NCI-H446 treated with DMSO at 0.1 percent for 48 hours (cell line): ENCODE measurements at regions not wholly inside any gene's neighbourhood (a gene's known extent, or its start where the extent isn't known, plus 50 kb on each side); places are given as distances from the start of the nearest gene placed in this dataset.
"Not testable (repeated sequence)": the region's sequence is repeated elsewhere in the genome, so short reads cannot be mapped to it uniquely, and the experiment has no call there.

Experiments
- DNase-seq: peaks from one replicate; lab custom pipeline; 2025; lab: John Stamatoyannopoulos, UW

DNA sequence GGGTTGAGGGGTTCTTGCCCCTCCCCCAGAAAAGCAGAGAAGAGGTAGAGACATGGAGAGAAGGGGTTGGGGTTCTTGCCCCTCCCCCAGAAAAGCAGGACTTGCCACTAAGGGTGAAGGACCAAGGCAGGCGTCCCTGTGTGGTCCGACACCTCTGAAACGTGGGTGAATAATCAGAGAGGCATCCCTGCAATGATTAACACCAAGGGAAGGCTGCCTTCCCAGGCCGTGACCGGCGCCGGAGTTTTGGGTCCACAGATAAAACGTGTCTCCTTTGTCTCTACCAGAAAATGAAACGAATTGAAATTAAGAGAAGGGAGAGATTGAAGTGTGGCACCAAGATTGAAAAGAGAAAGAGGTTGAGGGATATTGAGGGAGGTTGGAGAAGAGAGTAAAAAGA is 778.2 kb downstream of the UQCRFS1 start:
- DNase-seq = not testable (repeated sequence)

DNA sequence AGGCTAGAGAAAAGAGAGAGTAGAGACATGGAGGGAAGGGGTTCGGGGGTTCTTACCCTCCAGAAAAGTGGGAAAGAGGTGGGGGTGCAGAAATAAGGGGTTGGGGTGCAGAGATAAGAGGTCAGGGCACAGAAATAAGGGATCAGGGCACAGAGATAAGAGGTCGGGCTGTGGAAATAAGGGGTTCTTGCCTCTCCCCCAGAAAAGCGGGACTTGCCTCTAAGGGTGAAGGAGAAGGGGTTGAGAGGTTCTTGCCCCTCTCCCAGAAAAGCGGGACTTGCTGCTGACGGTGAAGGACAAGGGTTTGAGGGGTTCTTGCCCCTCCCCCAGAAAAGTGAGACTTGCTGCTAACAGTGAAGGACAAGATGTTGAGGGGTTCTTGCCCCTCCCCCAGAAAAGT is 778.6 kb downstream of the UQCRFS1 start:
- not testable (repeated sequence) for DNase-seq

DNA sequence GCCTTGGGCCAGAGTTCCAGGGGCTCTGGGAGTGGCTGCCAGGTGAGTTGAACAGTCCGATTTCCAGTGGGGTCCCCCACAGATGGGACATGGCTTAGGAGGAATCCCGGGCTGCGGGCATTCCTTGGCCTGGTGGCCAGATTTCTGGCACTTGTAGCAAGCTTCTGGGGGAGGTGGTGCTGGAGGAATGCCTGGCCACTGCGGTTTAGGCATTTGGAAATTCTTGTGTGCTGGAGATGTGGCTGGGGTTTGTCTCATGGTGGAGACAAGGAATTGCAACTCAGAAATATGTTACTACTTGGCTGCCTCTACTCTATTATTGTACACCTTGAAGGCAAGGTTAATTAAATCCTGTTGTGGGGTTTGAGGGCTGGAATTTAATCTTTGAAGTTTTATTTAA is 779.8 kb downstream of the UQCRFS1 start:
- not testable (repeated sequence) for DNase-seq

DNA sequence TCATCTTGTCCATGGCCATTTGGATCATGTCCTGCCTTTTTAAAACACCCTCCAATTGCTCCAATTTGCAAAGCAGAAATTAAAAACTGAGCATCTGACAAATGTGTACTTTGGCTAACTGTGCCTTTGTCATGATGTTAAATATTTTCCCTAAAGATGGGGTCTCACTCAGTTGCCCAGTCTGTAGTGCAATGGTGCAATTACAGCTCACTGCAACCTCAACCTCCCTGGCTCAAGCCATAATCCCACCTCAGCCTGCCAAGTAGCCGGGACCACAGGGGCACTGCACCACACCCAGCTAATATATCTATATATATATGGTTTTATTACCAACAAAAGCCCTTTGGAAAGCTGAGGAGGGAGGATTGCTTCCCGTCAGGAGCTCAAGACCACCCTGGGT is 782.7 kb downstream of the UQCRFS1 start:
- no peak for DNase-seq

DNA sequence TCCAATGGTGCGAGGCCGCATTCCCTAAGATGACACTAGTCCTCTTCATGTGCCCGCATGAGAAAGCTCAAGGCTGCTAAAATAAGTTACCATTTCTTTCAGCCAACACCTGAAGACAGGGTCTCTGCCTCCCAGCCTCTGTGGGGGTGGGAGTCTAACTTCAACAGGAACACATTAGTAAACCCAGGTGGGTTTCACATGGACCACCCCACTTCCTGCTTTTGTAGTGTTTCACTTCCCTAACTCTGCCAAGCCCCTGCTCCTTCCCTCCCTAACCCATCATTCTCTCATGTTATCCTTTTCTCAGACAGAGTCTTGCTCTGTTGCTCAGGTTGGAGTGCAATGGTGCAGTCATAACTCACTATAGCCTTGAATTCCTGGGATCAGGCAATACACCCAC is 783.6 kb downstream of the UQCRFS1 start:
- no peak for DNase-seq

DNA sequence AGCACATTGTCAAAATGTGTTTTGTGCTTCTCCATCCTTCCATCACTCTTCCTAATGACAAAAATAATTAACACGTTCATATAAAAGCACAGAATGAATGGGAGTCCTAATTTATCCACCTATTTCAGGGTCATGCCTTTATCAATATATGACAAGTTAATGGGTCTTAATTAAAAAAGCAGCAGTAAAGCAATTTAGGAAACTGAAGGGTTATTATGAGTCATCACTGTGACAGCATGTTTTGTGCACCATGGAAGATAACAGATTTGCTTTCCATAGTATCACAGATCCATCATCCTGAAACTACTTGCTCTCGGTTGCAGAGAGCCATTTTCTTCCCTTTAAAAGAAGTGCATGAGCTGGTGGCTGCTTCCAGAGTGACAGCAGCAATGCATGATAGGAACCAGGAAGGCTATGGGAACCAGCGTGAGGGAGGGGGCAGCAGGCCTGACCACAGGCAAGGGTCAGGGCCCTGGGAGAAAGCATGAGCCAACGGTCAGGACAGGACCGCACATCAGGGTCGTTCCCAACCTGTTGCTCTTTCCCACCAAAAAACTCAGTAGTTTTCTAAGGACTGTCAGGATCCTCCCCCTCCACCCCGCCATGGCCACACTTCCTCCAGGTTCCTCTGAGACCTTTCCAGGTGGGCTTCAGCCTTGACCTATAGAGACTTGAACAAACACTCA is 784.1 kb downstream of the UQCRFS1 start:
- DNase-seq = no peak

DNA sequence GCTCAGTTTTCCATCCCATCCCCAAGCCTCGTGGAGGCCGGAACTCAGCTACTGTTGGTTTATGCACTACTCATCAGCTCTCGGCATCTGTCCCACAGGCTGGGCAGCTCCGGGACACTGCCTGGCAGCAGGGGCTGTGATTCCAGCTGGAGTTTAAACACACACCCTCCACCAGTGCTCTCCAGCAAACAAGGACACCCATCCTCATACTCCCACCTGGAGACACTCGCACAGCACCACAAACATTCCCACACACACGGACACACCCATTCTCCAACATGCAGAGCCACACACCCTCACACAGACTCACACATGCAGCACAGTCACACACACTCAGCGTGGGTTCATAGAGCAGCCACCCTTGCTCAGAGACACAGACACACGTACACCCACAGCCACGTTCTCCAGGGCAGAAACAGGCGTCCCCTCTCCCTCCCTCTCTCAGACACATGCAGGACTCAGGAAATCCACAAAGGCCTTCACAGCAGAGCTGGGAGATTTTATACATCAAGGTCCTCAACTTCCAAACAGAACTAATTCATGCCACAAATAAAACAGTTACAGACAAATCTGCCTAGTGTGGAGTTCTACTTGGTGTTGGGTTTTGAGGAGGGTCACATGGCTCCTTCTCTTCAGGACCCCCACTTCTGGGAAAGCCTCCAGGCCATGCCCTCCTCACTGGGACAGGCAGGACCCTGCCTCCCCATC is 785.4 kb downstream of the UQCRFS1 start:
- no peak for DNase-seq

DNA sequence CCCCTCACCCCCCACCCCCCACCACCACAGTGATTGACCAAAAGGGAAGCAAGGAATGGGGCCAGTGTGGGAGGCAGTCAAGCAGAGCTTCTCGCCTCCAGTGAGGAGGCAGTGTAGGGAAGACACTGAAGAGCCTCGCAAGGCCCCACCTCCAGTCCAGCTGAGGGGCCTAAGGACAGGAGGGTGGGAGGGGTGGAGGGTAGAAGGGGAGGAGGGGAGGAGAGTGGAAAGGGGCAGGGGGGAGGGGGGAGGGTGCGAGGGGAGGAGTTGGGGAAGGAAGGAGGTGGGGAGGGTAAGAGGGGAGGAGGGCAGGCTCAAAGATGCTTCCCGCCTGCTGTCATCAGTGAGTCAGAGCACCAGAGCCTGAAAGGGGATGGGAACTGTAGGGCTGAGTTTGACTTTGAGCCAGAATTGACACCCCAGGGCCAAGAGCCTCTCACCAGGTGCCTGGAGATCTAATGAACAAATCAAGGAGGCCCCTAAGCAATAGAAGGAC is 786.2 kb downstream of the UQCRFS1 start:
- DNase-seq = no peak

DNA sequence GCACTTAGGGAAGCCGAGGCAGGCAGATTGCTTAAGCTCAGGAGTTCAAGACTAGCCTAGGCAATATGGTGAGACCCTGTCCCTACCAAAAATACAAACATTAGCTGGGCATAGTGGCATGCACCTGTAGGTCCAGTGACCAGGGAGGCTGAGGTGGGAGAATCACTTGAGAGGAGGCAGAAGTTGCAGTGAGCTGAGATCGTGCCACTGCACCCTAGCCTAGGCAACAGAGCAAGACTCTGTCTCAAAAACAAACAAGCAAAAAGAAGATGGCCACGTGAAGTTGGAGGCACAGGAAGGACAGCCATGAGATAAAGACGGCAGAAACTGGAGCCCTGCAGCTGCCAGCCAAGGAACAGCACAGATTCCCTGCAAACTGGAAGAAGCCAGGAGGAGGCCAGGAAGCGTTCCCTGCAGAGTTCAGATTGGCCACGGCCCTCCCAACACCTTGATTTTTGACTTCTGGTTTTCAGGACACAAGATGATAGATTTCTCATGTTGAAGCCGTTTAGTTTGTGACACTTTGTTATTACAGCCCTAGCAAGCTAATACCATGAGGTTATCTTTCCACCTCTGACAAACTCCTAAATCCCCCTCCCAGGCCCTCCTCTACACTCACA is 786.7 kb downstream of the UQCRFS1 start:
- no peak for DNase-seq

DNA sequence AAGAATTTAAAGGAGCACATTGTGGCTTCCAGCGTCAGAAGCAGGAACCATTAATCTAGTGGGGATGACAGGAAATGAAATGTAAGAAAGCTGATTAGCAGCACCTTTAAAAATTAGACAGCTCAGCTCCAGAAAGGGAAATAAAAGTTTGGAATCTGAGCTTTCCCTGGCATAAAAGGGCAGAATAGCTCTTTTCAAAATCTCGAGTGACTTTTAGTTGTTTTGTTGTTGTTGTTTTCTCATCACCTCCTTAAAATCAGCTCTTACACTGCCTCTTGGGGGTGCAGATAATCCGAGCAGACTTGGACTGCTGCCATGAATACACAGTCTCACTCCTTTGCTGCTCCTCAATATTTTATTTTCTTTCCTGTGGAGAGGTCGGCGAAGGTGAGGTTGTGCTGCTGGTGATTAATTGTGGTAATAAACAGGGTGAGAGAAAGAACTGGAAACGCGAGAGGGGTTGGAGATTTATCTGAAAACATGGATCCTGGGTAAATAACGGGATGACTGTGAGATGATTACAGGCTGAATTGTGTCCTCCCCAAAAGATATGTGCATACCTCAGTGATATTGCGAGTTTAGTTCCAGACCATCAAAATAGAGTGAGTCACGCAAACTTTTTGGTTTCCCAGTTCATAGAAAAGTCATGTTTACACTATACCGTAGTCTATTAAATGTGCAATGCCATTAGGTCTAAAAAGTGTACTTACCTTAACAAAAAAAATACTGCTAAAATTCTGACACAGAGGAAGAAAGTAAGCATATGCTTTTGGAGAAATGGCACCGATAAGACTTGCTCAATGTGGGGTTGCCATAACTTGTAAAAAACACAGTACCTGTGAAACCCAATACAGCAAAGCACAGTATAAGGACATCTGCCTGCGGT is 787.7 kb downstream of the UQCRFS1 start:
- no peak for DNase-seq

DNA sequence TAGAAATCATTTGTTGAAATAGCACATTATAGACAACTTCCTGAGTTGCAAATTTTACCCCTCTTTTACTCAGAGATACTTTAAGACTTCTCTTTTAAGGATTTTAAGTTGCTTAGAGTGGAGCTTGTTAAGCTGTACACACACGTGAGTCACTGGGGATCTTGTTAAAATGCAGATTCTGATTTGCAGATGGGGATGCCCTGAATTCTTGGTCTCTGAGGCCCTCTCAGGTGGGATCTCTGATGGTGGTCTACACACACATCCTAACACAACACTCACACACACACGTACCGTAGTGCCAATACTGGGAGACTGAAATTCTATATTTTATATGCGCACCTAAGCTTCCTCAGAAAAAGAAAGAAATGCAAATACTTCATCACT is 788.3 kb downstream of the UQCRFS1 start:
- no peak for DNase-seq

DNA sequence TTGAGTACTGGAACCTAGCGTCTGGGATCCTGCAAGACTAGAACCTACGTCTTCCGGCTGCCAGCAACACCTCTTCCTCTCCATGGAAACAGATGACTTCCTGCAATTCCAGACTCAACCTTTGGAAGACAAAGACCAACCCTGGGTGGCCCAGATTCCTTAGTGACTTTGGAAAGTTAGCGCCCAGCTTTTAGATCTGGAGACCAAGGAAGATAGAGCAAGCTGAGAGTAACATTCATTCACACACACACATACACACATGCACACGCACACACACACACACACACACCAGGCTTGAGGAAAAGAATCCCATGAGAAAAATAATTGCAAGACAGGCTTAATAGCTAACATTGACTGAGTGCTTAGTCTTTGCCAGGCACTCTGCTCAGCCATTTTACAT is 788.9 kb downstream of the UQCRFS1 start:
- no peak for DNase-seq

DNA sequence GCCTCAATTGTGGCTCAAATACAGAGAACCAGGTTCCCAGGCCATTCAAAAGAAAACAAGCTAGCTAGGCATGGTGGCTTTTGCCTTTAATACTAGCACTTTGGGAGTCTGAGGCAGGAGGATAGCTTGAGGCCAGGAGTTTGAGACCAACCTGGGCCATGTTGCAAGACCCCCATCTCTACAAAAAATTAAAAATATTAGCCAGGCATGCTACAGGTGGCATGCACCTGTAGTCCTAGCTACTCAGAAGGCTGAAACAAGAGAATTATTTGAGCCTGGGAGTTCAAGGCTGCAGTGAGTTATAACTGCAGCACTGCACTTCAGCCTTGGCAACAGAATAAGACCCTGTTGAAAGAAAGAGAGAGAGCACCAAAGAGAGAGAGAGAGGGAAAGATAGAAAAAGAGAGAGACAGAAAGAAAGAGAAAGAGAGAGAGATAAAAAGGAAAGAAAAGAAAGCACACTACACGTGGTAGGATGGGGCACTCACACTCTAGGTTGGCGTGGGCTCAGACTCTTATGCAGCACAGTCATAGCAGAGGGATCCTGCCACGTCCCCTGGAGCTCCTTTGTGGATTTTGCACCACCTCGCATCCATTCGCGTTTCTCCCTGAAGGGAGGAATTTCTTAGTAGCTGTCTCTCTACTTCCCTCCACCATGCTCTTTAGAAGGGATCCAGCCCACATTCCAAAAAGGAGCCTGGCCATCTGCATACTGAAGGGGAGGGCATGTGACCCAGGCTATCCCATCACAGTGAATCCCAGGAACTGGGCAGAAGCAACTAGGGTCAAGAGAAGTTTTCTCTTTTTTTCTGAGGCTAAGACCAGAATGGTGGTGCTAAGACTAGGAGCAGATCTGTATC is 789.9 kb downstream of the UQCRFS1 start:
- no peak for DNase-seq

DNA sequence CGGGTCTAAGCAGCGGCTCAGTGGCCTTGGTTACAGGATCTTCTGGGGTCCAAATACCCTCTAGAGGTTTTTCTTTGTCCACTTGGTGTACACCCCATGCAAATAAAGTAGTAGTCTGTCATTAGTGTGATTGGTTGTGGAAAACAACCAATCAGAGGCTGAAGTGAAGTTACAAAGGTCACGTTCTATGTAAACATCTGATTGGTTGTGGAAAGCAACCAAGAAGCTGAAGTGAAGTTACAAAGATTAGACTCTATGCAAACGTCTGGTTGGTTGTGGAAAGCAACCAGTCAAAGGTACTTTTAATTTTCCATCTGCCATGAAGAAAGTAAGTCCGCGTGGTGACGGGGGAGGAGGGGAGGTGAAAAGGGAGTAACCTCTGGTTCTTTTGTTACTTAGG is 790.9 kb downstream of the UQCRFS1 start:
- no peak for DNase-seq

DNA sequence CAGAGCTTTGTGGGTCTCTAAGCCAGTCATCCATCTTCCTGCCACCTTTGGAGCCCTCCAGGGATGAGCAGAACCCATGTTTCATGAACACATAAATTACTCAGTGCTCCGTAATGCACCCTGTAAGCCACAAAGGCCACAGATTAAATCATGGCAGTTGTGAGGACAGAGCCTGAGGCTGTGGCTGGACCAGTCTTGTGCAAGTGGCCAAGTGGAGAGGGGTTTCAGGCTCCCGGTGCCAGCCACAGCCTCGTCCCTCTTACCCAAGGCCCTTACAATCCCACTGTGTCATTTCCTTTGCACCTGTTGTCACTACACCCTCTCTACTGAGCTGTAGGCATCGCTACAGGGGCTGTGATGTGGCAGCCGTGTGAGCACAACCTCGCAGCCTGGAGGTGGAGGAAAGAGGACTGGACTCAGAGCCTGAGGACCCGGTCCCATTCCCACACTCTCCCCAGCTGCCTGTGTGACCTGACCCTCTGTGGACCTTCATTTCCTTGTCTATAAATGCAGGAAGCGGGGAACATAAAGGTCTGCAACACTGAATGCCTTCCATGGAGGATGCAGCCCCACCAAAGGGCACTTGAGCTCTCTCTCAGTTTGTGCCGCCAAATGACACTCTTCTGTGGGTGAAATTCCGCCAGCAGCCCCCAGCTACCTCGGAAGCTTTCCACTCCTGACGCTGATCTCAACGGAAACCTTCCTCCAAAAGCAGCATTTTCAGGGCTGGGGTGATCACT is 792.0 kb downstream of the UQCRFS1 start:
- DNase-seq = no peak

DNA sequence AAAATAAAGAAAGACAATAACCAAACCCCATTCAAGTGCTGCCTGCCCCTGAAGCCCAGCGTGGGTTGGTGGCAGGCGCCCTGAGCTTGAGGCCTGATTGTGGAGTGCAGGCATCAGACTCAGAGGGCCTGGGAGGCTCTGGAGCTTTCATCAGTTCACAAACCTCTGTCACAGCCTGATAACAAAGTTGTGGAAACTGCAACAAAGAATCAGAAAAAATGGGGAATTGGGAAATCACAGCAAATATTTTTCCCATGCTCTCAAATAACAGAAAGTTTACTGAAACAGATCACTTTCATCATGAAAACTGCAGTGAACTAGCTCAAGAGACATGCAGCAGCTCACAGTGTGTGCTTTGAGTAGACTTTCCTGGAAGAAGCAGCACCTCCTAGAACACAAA is 793.6 kb downstream of the UQCRFS1 start:
- no peak for DNase-seq

DNA sequence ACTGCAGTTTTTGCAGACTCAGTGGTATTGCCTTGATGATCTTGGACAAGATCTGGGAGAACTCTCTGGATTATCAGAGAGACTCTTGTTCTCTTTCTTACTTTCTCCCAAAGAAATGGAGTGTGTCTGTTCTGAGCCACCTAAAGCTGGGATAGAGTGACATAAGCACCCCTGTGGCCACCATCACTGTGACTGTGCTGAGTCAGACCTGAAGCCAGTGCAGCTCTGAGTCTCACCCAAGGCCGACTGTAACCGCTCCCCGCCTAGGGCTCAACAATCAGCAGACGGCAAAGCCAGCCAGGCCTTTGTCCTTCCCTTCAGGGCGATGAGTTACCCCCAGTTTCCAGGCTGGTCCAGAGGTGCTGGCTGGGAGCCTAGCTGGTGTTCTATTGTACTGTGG is 795.6 kb downstream of the UQCRFS1 start:
- no peak for DNase-seq

DNA sequence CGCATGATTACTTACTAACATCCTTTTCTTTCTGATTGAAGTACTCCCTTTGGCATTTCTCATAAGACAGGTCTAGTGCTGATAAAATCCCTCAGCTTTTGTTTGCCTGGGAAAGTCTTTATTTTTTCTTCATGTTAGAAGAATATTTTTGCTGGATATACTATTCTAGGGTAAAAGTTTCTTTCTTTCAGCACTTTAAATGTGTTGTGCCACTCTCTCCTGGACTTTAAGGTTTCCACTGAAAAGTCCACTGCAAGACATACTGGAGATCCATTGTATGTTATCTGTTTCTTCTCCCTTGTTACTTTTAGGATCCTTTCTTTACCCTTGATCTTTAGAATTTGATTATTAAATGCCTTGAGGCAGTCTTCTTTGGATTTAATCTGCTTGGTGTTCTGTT is 796.7 kb downstream of the UQCRFS1 start:
- no peak for DNase-seq

DNA sequence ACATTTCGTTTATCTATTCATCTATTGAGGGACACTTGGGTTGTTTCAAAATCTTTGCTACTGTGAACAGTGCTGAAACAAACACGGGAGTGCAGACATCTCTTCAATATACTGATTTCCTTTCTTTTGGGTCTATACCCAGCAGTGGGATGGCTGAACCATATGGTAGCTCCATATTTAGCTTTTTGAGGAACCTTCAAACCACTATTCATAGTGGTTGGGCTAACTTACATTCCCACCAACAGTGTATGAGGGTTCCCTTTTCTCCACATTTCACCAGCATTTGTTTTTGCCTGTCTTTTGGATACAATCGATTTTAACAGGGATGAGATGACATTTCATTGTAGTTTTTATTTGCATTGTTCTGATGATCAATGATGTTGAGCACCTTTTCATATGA is 798.2 kb downstream of the UQCRFS1 start:
- DNase-seq = no peak

DNA sequence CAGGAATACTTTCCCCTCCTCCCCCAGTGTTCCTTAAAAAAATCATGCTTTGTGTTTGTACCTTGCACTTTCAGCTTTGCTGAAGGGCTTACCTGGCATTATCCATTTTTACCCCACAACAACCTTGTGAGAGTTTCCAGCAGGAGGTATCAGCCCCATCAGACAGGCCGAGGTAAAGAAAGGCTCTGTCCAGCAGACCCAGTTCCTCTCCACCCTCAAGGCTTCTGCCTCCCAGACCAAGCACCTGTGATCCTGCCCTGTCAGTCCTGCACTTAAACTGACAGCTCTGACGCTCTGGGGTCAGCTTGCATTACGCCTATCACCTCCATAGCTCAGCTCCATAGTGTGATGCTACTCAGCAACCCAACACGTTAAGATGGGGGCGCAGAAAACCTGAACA is 803.1 kb downstream of the UQCRFS1 start:
- no peak for DNase-seq

DNA sequence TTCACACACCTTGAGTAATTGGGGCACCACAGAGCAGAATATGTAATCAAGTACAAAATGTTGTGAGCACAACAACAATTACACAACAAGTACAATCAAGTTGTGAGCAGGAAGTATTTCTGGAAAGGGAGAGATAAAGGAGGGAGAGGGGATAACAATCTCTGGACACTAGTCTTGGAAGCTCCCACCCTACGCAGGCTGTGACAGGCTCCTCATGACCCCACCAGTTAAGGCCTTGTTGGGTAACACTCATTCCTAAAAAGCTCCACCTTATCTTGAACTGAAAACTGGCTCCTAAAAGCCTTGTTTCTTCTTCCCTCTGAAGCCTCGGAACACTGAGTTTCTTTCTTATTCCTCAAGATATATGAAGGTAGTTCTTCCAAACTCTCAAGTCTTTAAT is 806.0 kb downstream of the UQCRFS1 start:
- no peak for DNase-seq
